ENCODE measurements at regions not wholly inside any gene's neighbourhood (a gene's known extent, or its start where the extent isn't known, plus 50 kb on each side); places are given as distances from the start of the nearest gene placed in this dataset.

DNA sequence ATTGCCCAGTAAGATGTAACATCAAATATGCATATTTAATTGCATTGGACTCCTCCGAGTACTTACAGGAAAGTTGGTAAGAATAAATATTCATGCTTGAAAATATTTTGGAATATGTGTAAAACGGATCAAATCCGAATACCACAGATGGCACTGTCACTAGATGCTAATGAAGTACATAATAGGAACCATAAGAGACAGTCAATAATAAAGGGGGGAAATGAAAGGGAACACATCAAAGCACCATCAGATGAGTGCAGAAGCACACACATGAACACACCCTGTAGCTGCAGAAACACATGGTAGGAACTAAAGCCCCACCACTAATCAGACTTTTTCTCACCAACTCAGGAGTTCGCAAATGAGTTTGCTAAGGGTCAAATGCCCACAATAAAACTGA lies 52.2 kb upstream of the PAGE5 start:
- TF ChIP-seq, protein P1, sequence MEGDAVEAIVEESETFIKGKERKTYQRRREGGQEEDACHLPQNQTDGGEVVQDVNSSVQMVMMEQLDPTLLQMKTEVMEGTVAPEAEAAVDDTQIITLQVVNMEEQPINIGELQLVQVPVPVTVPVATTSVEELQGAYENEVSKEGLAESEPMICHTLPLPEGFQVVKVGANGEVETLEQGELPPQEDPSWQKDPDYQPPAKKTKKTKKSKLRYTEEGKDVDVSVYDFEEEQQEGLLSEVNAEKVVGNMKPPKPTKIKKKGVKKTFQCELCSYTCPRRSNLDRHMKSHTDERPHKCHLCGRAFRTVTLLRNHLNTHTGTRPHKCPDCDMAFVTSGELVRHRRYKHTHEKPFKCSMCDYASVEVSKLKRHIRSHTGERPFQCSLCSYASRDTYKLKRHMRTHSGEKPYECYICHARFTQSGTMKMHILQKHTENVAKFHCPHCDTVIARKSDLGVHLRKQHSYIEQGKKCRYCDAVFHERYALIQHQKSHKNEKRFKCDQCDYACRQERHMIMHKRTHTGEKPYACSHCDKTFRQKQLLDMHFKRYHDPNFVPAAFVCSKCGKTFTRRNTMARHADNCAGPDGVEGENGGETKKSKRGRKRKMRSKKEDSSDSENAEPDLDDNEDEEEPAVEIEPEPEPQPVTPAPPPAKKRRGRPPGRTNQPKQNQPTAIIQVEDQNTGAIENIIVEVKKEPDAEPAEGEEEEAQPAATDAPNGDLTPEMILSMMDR (IDR thresholded peaks at IDR 0.05; ENCODE audit: low read depth, low read length): no peak
- no peak for TF ChIP-seq EZH2phosphoT487 (IDR thresholded peaks at IDR 0.05; ENCODE audit: low read depth)
